ENCODE measurements at regions not wholly inside any gene's neighbourhood (a gene's known extent, or its start where the extent isn't known, plus 50 kb on each side); places are given as distances from the start of the nearest gene placed in this dataset.

DNA sequence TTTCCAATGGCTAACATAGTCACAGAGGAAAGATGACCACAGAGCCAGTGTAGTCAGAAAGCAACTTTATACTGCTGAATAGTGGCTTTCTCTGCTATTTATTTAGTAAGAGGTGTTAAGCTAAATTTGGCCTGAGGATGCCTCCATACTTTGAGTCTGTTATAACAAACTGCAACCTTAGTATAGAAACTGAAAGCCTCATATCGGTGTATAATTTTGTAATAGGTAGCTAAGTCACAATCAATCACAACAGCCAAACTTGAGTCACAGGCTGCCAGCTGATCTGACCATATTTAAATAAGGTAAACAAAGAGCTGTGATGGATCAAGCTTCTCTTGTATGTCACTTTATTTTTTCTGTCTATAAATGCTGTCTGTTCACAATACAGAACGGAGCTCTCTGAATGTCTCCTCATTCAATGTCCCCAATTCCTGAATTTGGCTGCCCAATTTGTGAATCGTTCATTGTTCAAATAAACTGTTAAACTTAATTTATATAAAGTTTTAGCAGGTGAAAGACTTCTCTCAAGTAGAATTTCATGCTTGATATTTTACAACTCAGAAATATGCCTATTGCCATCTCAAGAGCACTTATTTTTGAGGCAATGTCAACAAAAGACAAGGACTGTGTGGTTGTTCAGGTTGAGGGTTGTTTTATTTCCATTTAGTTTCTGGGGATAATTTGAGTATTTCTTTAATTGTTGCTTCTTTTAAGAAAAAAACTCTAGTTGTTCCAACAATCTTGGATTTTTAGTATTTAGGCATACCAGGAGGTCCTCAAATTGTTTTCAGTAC, 339.7 kb upstream of the B3GALT2 start:
- DNase-seq (ENCODE audit: low read depth), result no peak
- no peak overlapping the region for H3K4me3 ChIP-seq (ENCODE audit: low read length)
- TF ChIP-seq, protein P1, sequence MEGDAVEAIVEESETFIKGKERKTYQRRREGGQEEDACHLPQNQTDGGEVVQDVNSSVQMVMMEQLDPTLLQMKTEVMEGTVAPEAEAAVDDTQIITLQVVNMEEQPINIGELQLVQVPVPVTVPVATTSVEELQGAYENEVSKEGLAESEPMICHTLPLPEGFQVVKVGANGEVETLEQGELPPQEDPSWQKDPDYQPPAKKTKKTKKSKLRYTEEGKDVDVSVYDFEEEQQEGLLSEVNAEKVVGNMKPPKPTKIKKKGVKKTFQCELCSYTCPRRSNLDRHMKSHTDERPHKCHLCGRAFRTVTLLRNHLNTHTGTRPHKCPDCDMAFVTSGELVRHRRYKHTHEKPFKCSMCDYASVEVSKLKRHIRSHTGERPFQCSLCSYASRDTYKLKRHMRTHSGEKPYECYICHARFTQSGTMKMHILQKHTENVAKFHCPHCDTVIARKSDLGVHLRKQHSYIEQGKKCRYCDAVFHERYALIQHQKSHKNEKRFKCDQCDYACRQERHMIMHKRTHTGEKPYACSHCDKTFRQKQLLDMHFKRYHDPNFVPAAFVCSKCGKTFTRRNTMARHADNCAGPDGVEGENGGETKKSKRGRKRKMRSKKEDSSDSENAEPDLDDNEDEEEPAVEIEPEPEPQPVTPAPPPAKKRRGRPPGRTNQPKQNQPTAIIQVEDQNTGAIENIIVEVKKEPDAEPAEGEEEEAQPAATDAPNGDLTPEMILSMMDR (conservative IDR thresholded peaks at IDR 0.05; ENCODE audit: low read length), result no peak

DNA sequence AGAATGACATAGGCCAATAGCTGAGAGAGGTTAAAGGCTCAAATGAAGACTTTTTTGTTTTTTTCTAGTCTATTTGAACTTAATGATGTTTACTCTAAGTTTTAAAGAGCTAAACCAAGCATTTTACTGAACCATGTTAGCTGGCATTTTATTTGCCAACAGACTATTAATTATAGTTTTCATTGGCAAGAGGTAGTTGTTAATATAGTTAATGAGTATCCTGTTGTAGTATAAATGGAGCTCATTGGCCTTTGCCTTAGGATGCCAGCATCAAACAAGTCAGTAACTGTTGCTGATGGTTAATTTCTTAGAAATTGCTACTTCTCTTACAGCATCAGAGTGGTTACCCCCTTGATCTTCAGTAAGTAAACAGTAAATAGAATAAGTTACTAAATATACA, 339.0 kb upstream of the B3GALT2 start:
- TF ChIP-seq, protein P1 (conservative IDR thresholded peaks at IDR 0.05; ENCODE audit: low read length), result no peak
- DNase-seq (ENCODE audit: low read depth), result no peak
- no peak overlapping the region for H3K4me3 ChIP-seq (ENCODE audit: low read length)

DNA sequence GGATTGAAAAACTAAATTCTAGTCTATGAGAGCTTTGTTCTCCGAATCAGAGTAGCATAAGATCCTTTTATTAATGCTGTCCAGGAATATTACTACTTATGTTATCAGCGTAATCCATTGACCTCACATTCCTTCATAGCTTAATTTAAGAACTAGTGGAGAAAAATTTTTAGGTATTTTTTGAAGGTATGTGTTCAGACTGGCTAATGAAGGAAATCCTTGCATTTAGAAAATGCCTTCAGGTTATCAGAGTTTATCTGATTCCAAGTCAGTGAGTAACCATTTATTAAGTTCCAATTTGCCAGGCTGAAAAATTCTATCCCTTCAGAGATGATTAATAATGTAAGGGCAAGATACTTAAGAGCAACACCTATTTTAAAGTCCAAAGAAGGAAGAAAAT, 338.2 kb upstream of the B3GALT2 start:
- H3K4me3 ChIP-seq (ENCODE audit: low read length), result no peak overlapping the region
- TF ChIP-seq, protein P1 (conservative IDR thresholded peaks at IDR 0.05; ENCODE audit: low read length), result no peak
- DNase-seq (ENCODE audit: low read depth), result no peak

DNA sequence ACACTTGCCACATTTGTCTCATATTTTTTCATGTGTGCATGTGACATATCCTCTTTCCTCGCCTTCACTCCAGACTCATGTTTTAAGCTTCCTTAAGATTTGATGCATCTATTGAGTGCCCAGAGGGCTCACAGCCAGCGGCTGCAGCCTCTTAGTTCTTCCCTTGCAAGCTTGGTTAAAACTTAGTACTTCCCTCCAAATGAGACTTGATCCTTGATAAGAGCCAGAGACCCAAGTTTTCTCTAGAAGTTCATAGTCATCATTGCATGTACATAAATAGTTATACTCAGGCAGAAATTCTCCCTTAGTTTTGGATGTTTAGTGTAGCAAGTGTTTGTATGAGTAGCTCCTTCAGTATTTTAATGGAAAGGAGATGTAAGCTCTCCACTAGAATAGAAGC, 337.6 kb upstream of the B3GALT2 start:
- TF ChIP-seq, protein P1 (conservative IDR thresholded peaks at IDR 0.05; ENCODE audit: low read length), result no peak
- no peak for DNase-seq (ENCODE audit: low read depth)
- H3K4me3 ChIP-seq (ENCODE audit: low read length), result no peak overlapping the region

DNA sequence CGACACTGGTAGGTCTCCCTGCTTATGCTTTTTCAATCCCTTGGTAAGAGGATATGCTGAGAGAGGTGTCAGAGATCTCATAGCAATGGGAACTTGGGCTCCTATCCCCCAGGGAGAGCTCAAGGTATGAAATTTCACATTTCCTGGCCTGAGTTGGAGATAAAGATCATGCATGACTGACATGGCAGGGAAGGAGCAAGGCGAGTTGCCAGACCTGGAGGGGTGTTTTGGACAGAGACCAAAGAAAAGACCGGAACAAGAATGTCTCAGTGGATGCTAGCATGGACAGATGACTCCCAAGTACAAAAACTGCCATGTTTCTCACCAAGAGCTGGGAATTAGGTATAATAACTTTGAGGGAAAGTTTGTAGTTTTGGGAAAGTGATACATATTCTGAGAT, 334.1 kb upstream of the B3GALT2 start:
- TF ChIP-seq, protein P1 (conservative IDR thresholded peaks at IDR 0.05; ENCODE audit: low read length), result no peak
- DNase-seq (ENCODE audit: low read depth), result no peak
- no peak overlapping the region for H3K4me3 ChIP-seq (ENCODE audit: low read length)

DNA sequence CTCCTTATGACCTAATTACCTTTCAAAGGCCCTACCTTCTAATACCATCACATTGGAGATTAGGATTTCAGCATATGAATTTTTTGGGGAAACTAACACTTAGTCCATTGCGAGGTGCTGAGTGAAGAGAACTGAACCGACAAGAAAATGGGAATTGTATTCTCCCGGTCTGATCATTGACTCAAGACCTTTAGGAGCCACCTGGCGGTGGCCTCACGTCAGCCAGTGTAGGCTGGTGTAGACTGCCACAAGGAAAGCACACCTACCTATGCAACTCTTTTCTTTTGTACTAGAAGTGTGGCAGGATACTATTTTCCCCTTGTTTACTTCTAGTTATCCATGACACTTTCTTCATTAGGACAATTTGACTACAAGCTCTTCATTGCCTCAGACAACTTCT, 333.5 kb upstream of the B3GALT2 start:
- TF ChIP-seq, protein P1 (conservative IDR thresholded peaks at IDR 0.05; ENCODE audit: low read length), result peak; percentile 18; the same call in 1 of the 2 replicates
- no peak overlapping the region for H3K4me3 ChIP-seq (ENCODE audit: low read length)
- DNase-seq (ENCODE audit: low read depth), result no peak

DNA sequence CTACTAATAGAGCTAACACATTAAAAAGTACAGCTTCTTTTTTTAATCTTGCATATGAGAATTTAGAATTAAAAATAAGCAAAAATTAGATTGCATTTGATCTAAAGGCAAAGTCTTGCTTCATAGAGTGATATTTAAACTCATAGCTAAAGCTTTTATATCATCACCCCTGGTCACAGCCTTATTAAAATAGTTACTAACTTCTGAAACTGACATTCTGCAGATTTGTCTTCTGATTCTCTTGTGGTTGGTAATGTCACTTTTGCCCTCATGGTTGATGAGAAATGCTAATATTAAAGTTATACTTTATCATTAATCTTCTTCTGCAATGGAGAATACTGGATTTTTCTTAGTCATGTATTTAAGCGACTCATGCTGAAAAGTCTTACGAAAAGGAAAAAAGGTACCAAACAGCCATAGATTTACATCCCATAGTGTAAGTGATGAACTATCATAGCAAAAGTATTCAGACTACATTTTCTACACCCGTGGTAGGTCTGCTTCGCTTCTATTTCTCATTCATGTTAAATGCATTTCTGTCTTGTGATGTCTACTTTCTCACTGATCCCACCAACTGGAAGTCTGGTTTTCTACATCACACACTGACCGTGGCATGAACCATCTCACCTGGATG, 330.5 kb upstream of the B3GALT2 start:
- no peak overlapping the region for H3K4me3 ChIP-seq (ENCODE audit: low read length)
- DNase-seq (ENCODE audit: low read depth), result no peak
- TF ChIP-seq, protein P1 (conservative IDR thresholded peaks at IDR 0.05; ENCODE audit: low read length), result no peak
